Common myeloid progenitor, CD34-positive (primary cell): ENCODE measurements at regions not wholly inside any gene's neighbourhood (a gene's known extent, or its start where the extent isn't known, plus 50 kb on each side); places are given as distances from the start of the nearest gene placed in this dataset.

Source experiments
- CTCF ChIA-PET: fragments of 350-600 bp; sonication (Branson Sonifier 250); formaldehyde crosslinking; loops from one replicate; lab custom pipeline; 2021; ENCODE audit warnings: antibody characterized with exemption; lab: Charles Lee
- POLR2A ChIA-PET: fragments of 350-600 bp; sonication (Branson Sonifier 250); formaldehyde crosslinking; loops from one replicate; lab custom pipeline; 2021; ENCODE audit warnings: antibody characterized with exemption; lab: Charles Lee
- DNase-seq, 3 donors: peaks; one replicate each; pipeline versions ENCODE4 v3.0.0 to v3.0.0-alpha.2; 2013
- H3K27ac ChIP-seq, 2 experiments: 1 replicate in 1 of 2; 2 replicates in 1 of 2; pipeline ENCODE4 v1.7.0; 2013; ENCODE audit warnings: inconsistent platforms in 2 of 2, low read length in 2 of 2, mild to moderate bottlenecking in 2 of 2, low read depth in 1 of 2, moderate library complexity in 1 of 2; ENCODE audit not compliant: severe bottlenecking in 2 of 2, insufficient read depth in 1 of 2, poor library complexity in 1 of 2
- H3K27me3 ChIP-seq, 5 experiments: replicated peaks in 2 of 5; 1 replicate in 3 of 5; 2 replicates in 2 of 5; pipeline versions ENCODE4 v1.6.1 to v1.7.0; 2013; ENCODE audit warnings: low read length in 4 of 5, mild to moderate bottlenecking in 2 of 5, moderate library complexity in 2 of 5, inconsistent platforms in 1 of 5; ENCODE audit not compliant: insufficient read depth in 5 of 5, control insufficient read depth in 4 of 5
- H3K36me3 ChIP-seq, 4 experiments: 1 replicate in 2 of 4; 2 replicates in 2 of 4; pipeline versions ENCODE4 v1.6.1 to v1.7.0; 2013; ENCODE audit warnings: low read length in 3 of 4, control low read depth in 1 of 4, mild to moderate bottlenecking in 1 of 4; ENCODE audit not compliant: control insufficient read depth in 4 of 4, insufficient read depth in 4 of 4
- H3K4me1 ChIP-seq, 4 experiments: 1 replicate in 3 of 4; 2 replicates in 1 of 4; pipeline versions ENCODE4 v1.6.1 to v1.7.1; 2013; ENCODE audit warnings: low read length in 3 of 4, mild to moderate bottlenecking in 3 of 4, control low read depth in 1 of 4, inconsistent platforms in 1 of 4, moderate library complexity in 1 of 4; ENCODE audit not compliant: control insufficient read depth in 4 of 4, insufficient read depth in 4 of 4; ENCODE audit errors: control extremely low read depth in 1 of 4
- H3K4me3 ChIP-seq, 7 experiments: 1 replicate in 4 of 7; 2 replicates in 3 of 7; pipeline versions ENCODE4 v1.5.1 to v1.7.0; 2013; ENCODE audit warnings: mild to moderate bottlenecking in 7 of 7, low read length in 6 of 7, moderate library complexity in 6 of 7, inconsistent platforms in 2 of 7, low read depth in 2 of 7, control low read depth in 1 of 7; ENCODE audit not compliant: insufficient read depth in 4 of 7, control insufficient read depth in 1 of 7; ENCODE audit errors: extremely low read depth in 1 of 7
- H3K9me3 ChIP-seq, 5 experiments: 1 replicate in 4 of 5; 2 replicates in 1 of 5; pipeline versions ENCODE4 v1.6.1 to v1.7.1; 2013; ENCODE audit warnings: low read length in 4 of 5, mild to moderate bottlenecking in 2 of 5, inconsistent platforms in 1 of 5, low read depth in 1 of 5, moderate library complexity in 1 of 5; ENCODE audit not compliant: control insufficient read depth in 4 of 5, insufficient read depth in 2 of 5; ENCODE audit errors: control extremely low read depth in 1 of 5
- WGBS: methylation state at CpG from one replicate; pipeline ENCODE4 v1.1.5; 2013; ENCODE audit not compliant: insufficient coverage; 5-methylcytosine and 5-hydroxymethylcytosine counted together

DNA sequence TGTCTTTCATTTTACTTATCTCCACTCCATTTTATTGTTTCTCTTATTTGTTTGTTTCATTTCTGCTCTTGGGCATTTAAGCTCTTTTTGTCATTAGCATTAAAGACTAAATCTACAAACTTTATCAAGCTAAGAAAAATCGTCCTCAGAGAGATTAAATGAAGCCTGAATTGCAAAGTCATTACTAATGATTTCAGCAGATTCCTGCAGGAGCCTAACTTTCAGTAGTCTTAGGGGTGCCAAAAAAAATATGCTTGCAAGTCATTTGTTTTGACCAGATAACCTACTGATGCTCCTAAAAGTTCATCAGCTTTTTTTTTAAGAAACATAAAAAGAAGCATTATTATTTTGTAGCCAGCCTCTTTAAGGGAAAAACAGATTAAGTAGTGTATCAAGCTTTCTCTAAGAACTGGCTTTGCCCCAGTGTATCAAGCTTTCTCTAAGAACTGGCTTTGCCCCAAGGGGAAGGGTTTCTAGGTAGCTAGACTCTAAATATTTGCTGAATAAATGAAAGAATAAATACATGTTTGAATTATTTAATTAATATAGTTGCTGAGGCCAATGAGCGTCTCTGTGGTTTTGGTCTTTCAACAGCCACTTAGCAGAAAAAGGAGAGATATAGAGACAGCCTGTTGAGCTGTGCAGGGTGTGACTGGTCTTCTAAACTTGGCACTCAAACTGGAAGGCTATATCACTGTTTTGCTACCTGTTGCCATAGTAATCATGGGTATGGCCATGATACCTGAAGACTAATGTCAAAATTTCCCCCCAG, 174.2 kb downstream of the BTC start:
- H3K27me3 ChIP-seq: no peaks in the 10 kb centered on the region
- peak in 2 of 3 donors; percentile 42 to 64 for DNase-seq
- H3K27ac ChIP-seq: no peak overlapping the region
- H3K36me3 ChIP-seq: no peaks in the 10 kb centered on the region
- WGBS: 61% methylated on average over 2 of the region's 2 CpGs
- peaks cover 3 to 28% (median 12%) of the 10 kb centered on the region in 4 experiments for H3K4me1 ChIP-seq
- ChIA-PET CTCF (interaction anchor here (0.9 to 7.0 kb wide), 7 partner anchors 12 to 87 kb away, joined by 3 to 55 read pairs (median 3); no protein-coding TSS in a partner anchor), POLR2A (no interaction called here)
- H3K4me3 ChIP-seq: no peak overlapping the region
- H3K9me3 ChIP-seq: peaks cover 0 to 2% (median 0%) of the 10 kb centered on the region in 5 experiments

DNA sequence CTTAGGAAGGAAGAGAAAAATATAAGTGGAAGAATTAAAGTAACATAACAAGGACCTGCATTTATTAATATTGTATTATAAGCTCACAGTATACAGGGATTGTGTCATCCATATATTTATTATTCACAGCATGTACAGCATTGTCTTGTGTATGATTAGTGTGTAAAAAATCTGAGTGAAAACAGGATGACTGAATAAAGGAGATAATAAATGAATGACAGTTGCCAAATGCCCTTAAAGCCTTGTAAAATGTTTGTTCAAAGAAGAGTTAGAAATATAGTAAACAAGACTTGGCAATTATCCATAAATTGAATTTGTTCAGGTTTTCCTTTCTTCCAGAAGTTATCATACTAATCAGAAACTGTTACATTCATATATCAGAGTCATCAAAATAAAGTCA, 172.7 kb downstream of the BTC start:
- peak in 1 of 3 donors; percentile 30 for DNase-seq
- H3K4me3 ChIP-seq: no peak overlapping the region
- H3K4me1 ChIP-seq: peaks cover 6 to 42% (median 17%) of the 10 kb centered on the region in 4 experiments
- no peak overlapping the region for H3K27ac ChIP-seq
- H3K9me3 ChIP-seq: no peaks in the 10 kb centered on the region
- no peaks in the 10 kb centered on the region for H3K27me3 ChIP-seq
- ChIA-PET POLR2A (no interaction called here), CTCF (interaction anchor here (1.2 to 7.0 kb wide), 8 partner anchors 19 to 250 kb away, joined by 3 to 55 read pairs (median 16); no protein-coding TSS in a partner anchor)
- no peaks in the 10 kb centered on the region for H3K36me3 ChIP-seq

DNA sequence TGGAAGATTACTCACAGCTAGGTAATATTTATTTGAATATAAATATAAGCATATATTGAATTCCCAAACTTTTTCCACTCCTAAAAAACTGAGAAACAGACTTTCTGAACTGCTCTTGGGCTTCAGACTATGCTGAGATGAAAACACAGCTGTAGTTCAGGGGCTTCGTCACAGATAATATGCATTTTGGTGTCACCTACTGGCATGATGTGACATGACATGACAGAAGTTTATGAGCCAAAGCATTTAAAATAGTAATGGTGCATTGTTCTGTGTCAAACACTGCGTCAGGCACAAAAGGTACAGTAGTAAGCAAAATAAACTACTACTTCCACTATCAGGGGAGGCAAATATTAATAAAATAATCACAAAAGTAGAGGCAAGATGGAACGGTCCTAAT, 171.3 kb downstream of the BTC start:
- Histone ChIP-seq H3K36me3 (no peaks in the 10 kb centered on the region), H3K9me3 (no peaks in the 10 kb centered on the region), H3K4me3 (no peak overlapping the region), H3K27me3 (no peaks in the 10 kb centered on the region), H3K4me1 (peaks cover 6 to 42% (median 17%) of the 10 kb centered on the region in 4 experiments), H3K27ac (no peak overlapping the region)
- POLR2A ChIA-PET: no interaction called here
- 69% methylated on average over 2 of the region's 3 CpGs for WGBS
- DNase-seq: peak; percentile 68 to 85 (median 80)
- CTCF ChIA-PET: interaction anchor here (0.6 to 7.0 kb wide), 29 partner anchors 9 to 395 kb away, joined by 3 to 55 read pairs (median 4); partner anchors contain the start of genes AREG and EREG

DNA sequence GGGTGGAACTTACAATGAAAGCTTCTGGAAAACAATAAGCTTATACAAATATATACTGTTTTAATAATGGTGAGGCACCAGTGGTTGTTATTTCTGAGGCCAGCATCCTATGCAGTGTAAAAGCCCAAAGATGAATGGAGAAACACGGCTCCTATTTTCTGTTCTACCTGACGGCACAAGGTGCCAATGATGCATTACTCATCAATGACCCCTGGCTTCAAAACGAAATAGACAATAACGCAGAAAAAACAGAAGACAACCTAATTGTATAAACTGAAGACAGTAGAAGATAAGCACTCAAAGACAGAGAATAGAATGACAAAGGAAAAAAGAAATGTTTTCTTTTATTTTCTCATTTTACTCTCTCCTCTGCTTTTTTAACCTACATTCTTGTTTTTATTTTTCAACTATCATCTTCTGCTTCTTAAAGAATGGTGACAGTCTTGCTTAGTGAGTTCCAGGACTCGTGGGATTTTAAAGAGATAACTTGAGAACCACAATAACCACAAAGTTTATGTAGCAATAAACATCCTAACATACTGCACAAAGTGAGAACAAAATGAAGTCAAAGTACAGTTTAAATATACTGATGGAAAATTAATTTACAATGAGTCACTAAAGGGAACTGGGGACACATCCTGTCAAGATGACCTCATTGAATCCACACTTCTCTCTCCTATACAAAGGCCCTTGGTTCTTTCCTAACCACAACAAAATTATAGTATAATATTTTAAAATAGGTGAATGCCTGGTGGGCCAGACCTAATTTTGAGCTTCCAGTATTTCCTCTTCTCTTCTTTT, 169.8 kb downstream of the BTC start:
- POLR2A ChIA-PET: interaction anchor here (0.6 kb wide), 1 partner anchor 47 kb away, joined by 3 read pairs; no protein-coding TSS in a partner anchor
- peak; percentile 54 to 93 (median 87) for DNase-seq
- CTCF ChIA-PET: interaction anchor here (0.8 to 7.0 kb wide), 18 partner anchors 12 to 304 kb away, joined by 3 to 55 read pairs (median 4); no protein-coding TSS in a partner anchor
- Histone ChIP-seq H3K4me3 (no peak overlapping the region), H3K27me3 (no peaks in the 10 kb centered on the region), H3K27ac (peak overlapping the region; percentile 9 to 23), H3K4me1 (peaks cover 6 to 42% (median 22%) of the 10 kb centered on the region in 4 experiments), H3K36me3 (no peaks in the 10 kb centered on the region), H3K9me3 (no peaks in the 10 kb centered on the region)
- 93% methylated on average over 3 of the region's 5 CpGs for WGBS

DNA sequence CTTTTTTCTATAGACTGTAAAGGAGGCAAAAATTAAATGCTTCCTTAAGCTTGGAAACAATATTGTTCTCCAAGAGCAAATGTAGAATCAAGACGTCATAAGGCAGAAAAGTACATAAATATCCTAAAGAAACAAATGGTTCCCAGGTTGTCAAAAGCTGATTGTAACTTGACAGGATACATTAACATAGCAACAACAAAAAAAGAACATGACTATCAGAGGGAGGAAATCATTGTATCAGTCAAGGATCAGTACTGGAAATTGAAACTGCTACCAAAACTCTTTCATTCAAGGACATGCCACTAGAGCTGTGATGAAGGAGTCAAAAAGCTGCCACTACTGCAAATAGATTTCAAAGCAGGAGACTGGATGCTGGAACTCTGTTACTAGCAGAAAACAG, 168.3 kb downstream of the BTC start:
- CTCF ChIA-PET: interaction anchor here (0.9 to 7.0 kb wide), 13 partner anchors 10 to 309 kb away, joined by 3 to 55 read pairs (median 4); no protein-coding TSS in a partner anchor
- 57% methylated on average over 1 of the region's 1 CpG for WGBS
- H3K4me1 ChIP-seq: peaks cover 6 to 38% (median 22%) of the 10 kb centered on the region in 4 experiments

DNA sequence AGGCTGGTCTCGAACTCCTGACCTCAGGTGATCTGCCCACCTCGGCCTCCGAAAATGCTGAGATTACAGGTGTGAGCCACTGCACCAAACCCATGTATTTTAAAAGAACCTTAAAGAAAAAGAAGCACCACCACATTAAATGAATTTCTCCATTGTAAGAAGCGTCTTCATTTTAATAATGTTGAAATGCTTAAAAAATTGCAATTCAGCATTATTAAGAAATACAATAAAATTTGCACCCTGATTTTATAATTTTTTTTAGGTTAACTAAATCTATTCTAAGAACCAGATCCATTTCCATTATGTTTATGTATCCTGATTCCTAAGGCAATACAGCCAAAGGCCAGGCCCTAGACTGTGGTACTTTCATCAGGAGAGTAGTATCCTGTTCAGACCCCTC, 167.2 kb downstream of the BTC start:
- no peak overlapping the region for H3K27ac ChIP-seq
- WGBS: 93% methylated on average over 3 of the region's 4 CpGs
- ChIA-PET POLR2A (no interaction called here), CTCF (no interaction called here)
- no peaks in the 10 kb centered on the region for H3K9me3 ChIP-seq
- DNase-seq: no peak
- no peak overlapping the region for H3K4me3 ChIP-seq
- no peaks in the 10 kb centered on the region for H3K36me3 ChIP-seq
- no peaks in the 10 kb centered on the region for H3K27me3 ChIP-seq
- H3K4me1 ChIP-seq: peaks cover 16 to 49% (median 31%) of the 10 kb centered on the region in 4 experiments

More for the DNA sequence above, 168.3 kb downstream of the BTC start:
- POLR2A ChIA-PET: no interaction called here
- no peak overlapping the region for H3K4me3 ChIP-seq
- H3K27me3 ChIP-seq: no peaks in the 10 kb centered on the region
- no peaks in the 10 kb centered on the region for H3K36me3 ChIP-seq
- no peak overlapping the region for H3K27ac ChIP-seq
- DNase-seq: no peak
- no peaks in the 10 kb centered on the region for H3K9me3 ChIP-seq
